Testis (tissue), 2 donors: ENCODE measurements at regions not wholly inside any gene's neighbourhood (a gene's known extent, or its start where the extent isn't known, plus 50 kb on each side); places are given as distances from the start of the nearest gene placed in this dataset.
"Not testable (repeated sequence)": the region's sequence is repeated elsewhere in the genome, so short reads cannot be mapped to it uniquely, and the experiment has no call there.

Experiments used
- DNase-seq: peaks from one replicate; pipeline ENCODE4 v3.0.0-alpha.2; 2019
- H3K27ac ChIP-seq, 2 donors: fragments of 200-600 bp; sonication (generic); one replicate each; pipeline ENCODE4 v1.5.1; 2019
- H3K27me3 ChIP-seq: fragments of 200-600 bp; sonication (generic); one replicate; pipeline ENCODE4 v1.5.1; 2019
- H3K36me3 ChIP-seq: fragments of 200-600 bp; sonication (generic); one replicate; pipeline ENCODE4 v1.5.1; 2017; ENCODE audit warnings: low read depth; ENCODE audit errors: missing control alignments
- H3K4me1 ChIP-seq: fragments of 200-600 bp; sonication (generic); one replicate; pipeline ENCODE4 v1.5.1; 2019
- H3K4me3 ChIP-seq, 2 donors: fragments of 200-600 bp; sonication (generic); one replicate each; pipeline ENCODE4 v1.5.1; 2017 to 2019
- H3K9me3 ChIP-seq: fragments of 200-600 bp; sonication (generic); one replicate; pipeline ENCODE4 v1.5.1; 2017
- CTCF ChIP-seq, 3 experiments: fragments of 450-650 bp in 2 of 3; fragments of 200-600 bp in 1 of 3; sonication (generic) in 1 of 3; IDR thresholded peaks; one replicate each; pipeline ENCODE4 v1.5.1; 2016 to 2019; ENCODE audit warnings: antibody characterized with exemption in 3 of 3, mild to moderate bottlenecking in 2 of 3, moderate library complexity in 1 of 3
- POLR2A ChIP-seq: fragments of 450-650 bp; IDR thresholded peaks from one replicate; pipeline ENCODE4 v1.6.1; 2017; ENCODE audit warnings: antibody characterized with exemption, mild to moderate bottlenecking, moderate library complexity
- WGBS, 2 donors: methylation state at CpG; one replicate each; pipeline ENCODE4 v1.1.5; 2018; 5-methylcytosine and 5-hydroxymethylcytosine counted together
- intact Hi-C: fragments of 100-400 bp; cut with DNase I; formaldehyde crosslinking; loops from one replicate; pipeline ENCODE4 v1.15.1; 2023; ENCODE audit warnings: low total_unique reads

GRCh38 chr12:69045430-69045829 is 112.5 kb upstream of the CPM start:
- DNase-seq, result no peak
- Histone ChIP-seq H3K4me3 (no peak overlapping the region), H3K27ac (no peak overlapping the region), H3K4me1 (no peaks in the 10 kb centered on the region), H3K36me3 (no peaks in the 10 kb centered on the region), H3K27me3 (no peaks in the 10 kb centered on the region), H3K9me3 (no peaks in the 10 kb centered on the region)
- 90 to 96% methylated on average over 6 of the region's 6 CpGs for WGBS, 2 donors
- TF ChIP-seq POLR2A (no peak), CTCF (IDR thresholded peaks at IDR 0.05) (no peak)
- intact Hi-C loops, result no loop called here

GRCh38 chr12:69046363-69046762 is 113.4 kb upstream of the CPM start:
- Histone ChIP-seq H3K4me3 (no peak overlapping the region), H3K27me3 (no peaks in the 10 kb centered on the region), H3K27ac (no peak overlapping the region), H3K9me3 (no peaks in the 10 kb centered on the region), H3K36me3 (no peaks in the 10 kb centered on the region), H3K4me1 (no peaks in the 10 kb centered on the region)
- DNase-seq, result no peak
- intact Hi-C loops, result no loop called here
- TF ChIP-seq POLR2A, result no peak
- no peak for TF ChIP-seq CTCF (IDR thresholded peaks at IDR 0.05)
- 51 to 57% methylated on average over 2 of the region's 2 CpGs for WGBS, 2 donors

- 87 to 96% methylated on average over 3 of the region's 3 CpGs for WGBS, 2 donors
- Histone ChIP-seq H3K36me3 (no peaks in the 10 kb centered on the region), H3K27ac (no peak overlapping the region), H3K4me3 (no peak overlapping the region), H3K9me3 (no peaks in the 10 kb centered on the region), H3K4me1 (no peaks in the 10 kb centered on the region), H3K27me3 (no peaks in the 10 kb centered on the region)
- intact Hi-C loops, result no loop called here
- DNase-seq, result no peak
- TF ChIP-seq CTCF (IDR thresholded peaks at IDR 0.05) (no peak), POLR2A (no peak)
Measured at GRCh38 chr12:69046920-69047319, 113.9 kb upstream of the CPM start.

GRCh38 chr12:69047990-69048389 is 115.0 kb upstream of the CPM start:
- Histone ChIP-seq H3K36me3 (no peaks in the 10 kb centered on the region), H3K27ac (no peak overlapping the region), H3K4me3 (no peak overlapping the region), H3K4me1 (peaks cover 1% of the 10 kb centered on the region), H3K9me3 (no peaks in the 10 kb centered on the region), H3K27me3 (no peaks in the 10 kb centered on the region)
- intact Hi-C loops, result no loop called here
- 96 to 98% methylated on average over 4 of the region's 4 CpGs for WGBS, 2 donors
- no peak for DNase-seq
- TF ChIP-seq POLR2A, result no peak
- no peak for TF ChIP-seq CTCF (IDR thresholded peaks at IDR 0.05)

DNA sequence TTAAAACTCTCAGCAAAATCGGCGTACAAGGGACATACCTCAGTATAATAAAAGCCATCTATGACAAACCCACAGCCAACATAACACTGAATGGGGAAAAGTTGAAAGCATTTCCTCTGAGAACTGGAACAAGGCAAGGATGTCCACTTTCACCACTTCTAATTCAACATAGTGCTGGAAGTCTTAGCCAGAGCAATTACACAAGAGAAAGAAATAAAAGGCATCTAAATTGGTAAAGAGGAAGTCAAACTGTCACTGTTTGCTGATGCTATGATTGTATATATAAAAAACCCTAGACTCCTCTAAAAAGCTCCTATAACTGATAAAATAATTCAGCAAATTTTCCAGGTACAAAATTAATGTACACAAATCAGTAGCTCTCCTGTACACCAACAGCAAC is 116.9 kb upstream of the CPM start:
- H3K4me3 ChIP-seq, H3K27me3 ChIP-seq, H3K36me3 ChIP-seq, H3K27ac ChIP-seq, DNase-seq, H3K9me3 ChIP-seq, H3K4me1 ChIP-seq, intact Hi-C loops: not testable (repeated sequence)
- WGBS, 2 donors, result 95 to 96% methylated on average over 2 of the region's 2 CpGs
